Transverse colon (tissue), 4 donors: ENCODE measurements at regions not wholly inside any gene's neighbourhood (a gene's known extent, or its start where the extent isn't known, plus 50 kb on each side); places are given as distances from the start of the nearest gene placed in this dataset.

Experiments used
- DNase-seq: peaks from one replicate; pipeline ENCODE4 v3.0.0-alpha.2; 2019
- H3K27ac ChIP-seq, 4 donors: fragments of 200-600 bp; sonication (generic); 2 replicates each; pipeline ENCODE4 v1.5.1; 2016 to 2018; ENCODE audit warnings: inconsistent platforms in 4 of 4
- H3K27me3 ChIP-seq: fragments of 200-600 bp; sonication (generic); 2 replicates; pipeline ENCODE4 v1.5.1; 2017; ENCODE audit warnings: inconsistent platforms
- H3K36me3 ChIP-seq, 4 donors: fragments of 200-600 bp; sonication (generic); 2 replicates each; pipeline ENCODE4 v1.5.1; 2017 to 2019; ENCODE audit warnings: inconsistent platforms in 4 of 4
- H3K4me1 ChIP-seq, 4 donors: fragments of 200-600 bp; sonication (generic); 2 replicates each; pipeline ENCODE4 v1.5.1; 2017 to 2020; ENCODE audit warnings: inconsistent platforms in 4 of 4
- H3K4me3 ChIP-seq, 4 donors: fragments of 200-600 bp; sonication (generic); 1 replicate in 1 of 4; 2 replicates in 3 of 4; pipeline versions ENCODE4 v1.5.1 to v1.6.1; 2017 to 2019; ENCODE audit warnings: inconsistent platforms in 4 of 4
- H3K9me3 ChIP-seq, 2 donors: fragments of 200-600 bp; sonication (generic); 2 replicates each; pipeline ENCODE4 v1.5.1; 2017 to 2019; ENCODE audit warnings: inconsistent platforms in 2 of 2
- CTCF ChIP-seq, 5 experiments: fragments of 200-600 bp in 3 of 5; fragments of 450-650 bp in 2 of 5; sonication (generic) in 3 of 5; IDR thresholded peaks; 1 replicate in 2 of 5; 2 replicates in 3 of 5; pipeline ENCODE4 v1.5.1; 2016 to 2017; ENCODE audit warnings: antibody characterized with exemption in 5 of 5, inconsistent platforms in 3 of 5, mild to moderate bottlenecking in 2 of 5, moderate library complexity in 1 of 5
- EP300 ChIP-seq: sonication (generic); formaldehyde crosslinking; IDR thresholded peaks from one replicate; pipeline ENCODE4 v1.6.1; 2017; ENCODE audit warnings: antibody characterized with exemption, low read depth
- POLR2A ChIP-seq: fragments of 450-650 bp; IDR thresholded peaks from one replicate; pipeline ENCODE4 v1.6.1; 2016; ENCODE audit warnings: antibody characterized with exemption, mild to moderate bottlenecking, moderate library complexity
- POLR2AphosphoS5 ChIP-seq, 3 donors: sonication (generic); formaldehyde crosslinking; IDR thresholded peaks; one replicate each; pipeline ENCODE4 v1.6.1; 2016; ENCODE audit warnings: antibody characterized with exemption in 3 of 3
- WGBS, 2 donors: methylation state at CpG; one replicate each; pipeline ENCODE4 v1.1.5; 2018; ENCODE audit warnings: low coverage in 1 of 2; 5-methylcytosine and 5-hydroxymethylcytosine counted together
- in situ Hi-C, 4 donors: fragments of 200-750 bp; cut with MboI; loops; one replicate each; pipeline versions ENCODE4 v1.15.0 to v1.15.1; 2017; ENCODE audit warnings: low sequenced_read_pairs in 3 of 4, low pct_ligation_motif_present in 1 of 4, low pct_unique_long_range_greater_than_20kb in 1 of 4
- intact Hi-C: fragments of 100-400 bp; cut with DNase I; formaldehyde crosslinking; loops from one replicate; pipeline ENCODE4 v1.15.1; 2023; ENCODE audit warnings: low total_unique reads

GRCh38 chr3:165491487-165491886, 295.3 kb upstream of the SLITRK3 start:
- H3K4me3 ChIP-seq, result no peak overlapping the region
- H3K9me3 ChIP-seq, result no peaks in the 10 kb centered on the region
- H3K27ac ChIP-seq, result no peak overlapping the region
- DNase-seq, result no peak
- in situ Hi-C loops (no loop called here), intact Hi-C loops (no loop called here)
- H3K36me3 ChIP-seq, result no peaks in the 10 kb centered on the region
- H3K27me3 ChIP-seq, result no peaks in the 10 kb centered on the region
- no peaks in the 10 kb centered on the region for H3K4me1 ChIP-seq
- WGBS, 2 donors, result 50 to 62% methylated on average over 4 of the region's 4 CpGs
- TF ChIP-seq POLR2AphosphoS5 (IDR thresholded peaks at IDR 0.05), result no peak
- TF ChIP-seq CTCF (IDR thresholded peaks at IDR 0.05), result no peak

- no peaks in the 10 kb centered on the region for H3K27me3 ChIP-seq
- H3K4me3 ChIP-seq, result no peak overlapping the region
- in situ Hi-C loops (no loop called here), intact Hi-C loops (no loop called here)
- no peak for DNase-seq
- H3K9me3 ChIP-seq, result no peaks in the 10 kb centered on the region
- H3K36me3 ChIP-seq, result no peaks in the 10 kb centered on the region
- H3K4me1 ChIP-seq, result no peaks in the 10 kb centered on the region
- TF ChIP-seq EP300 (no peak), POLR2AphosphoS5 (IDR thresholded peaks at IDR 0.05) (no peak), CTCF (IDR thresholded peaks at IDR 0.05) (no peak)
- no peak overlapping the region for H3K27ac ChIP-seq
- whole genome bisulfite sequencing, 2 donors, result 85% methylated on average over 4 of the region's 4 CpGs; no CpG with 5 or more reads in 1 of the 2 donors
Observed at GRCh38 chr3:165476399-165477060, 280.3 kb upstream of the SLITRK3 start.

- intact Hi-C loops, result no loop called here
Observed at GRCh38 chr3:165466856-165467255, 270.7 kb upstream of the SLITRK3 start.

GRCh38 chr3:165464736-165465135, 268.6 kb upstream of the SLITRK3 start:
- WGBS, 2 donors, result 79 to 86% methylated on average over 2 of the region's 2 CpGs
- H3K27ac ChIP-seq, result no peak overlapping the region
- no peak overlapping the region for H3K4me3 ChIP-seq
- intact Hi-C loops, result no loop called here
- no peaks in the 10 kb centered on the region for H3K9me3 ChIP-seq
- DNase-seq, result no peak
- peaks cover 0 to 7% (median 0%) of the 10 kb centered on the region in 4 donors for H3K4me1 ChIP-seq
- in situ Hi-C loops, result no loop called here
- H3K27me3 ChIP-seq, result no peaks in the 10 kb centered on the region
- H3K36me3 ChIP-seq, result no peaks in the 10 kb centered on the region
- TF ChIP-seq POLR2AphosphoS5 (IDR thresholded peaks at IDR 0.05) (no peak), CTCF (IDR thresholded peaks at IDR 0.05) (no peak), EP300 (no peak), POLR2A (no peak)

More at GRCh38 chr3:165466856-165467255, 270.7 kb upstream of the SLITRK3 start:
- in situ Hi-C loops, result no loop called here
- Histone ChIP-seq H3K9me3 (no peaks in the 10 kb centered on the region), H3K4me3 (no peak overlapping the region), H3K4me1 (peaks cover 0 to 7% (median 0%) of the 10 kb centered on the region in 4 donors), H3K27ac (no peak overlapping the region), H3K36me3 (no peaks in the 10 kb centered on the region), H3K27me3 (no peaks in the 10 kb centered on the region)
- TF ChIP-seq EP300 (no peak), CTCF (IDR thresholded peaks at IDR 0.05) (no peak), POLR2A (no peak), POLR2AphosphoS5 (IDR thresholded peaks at IDR 0.05) (no peak)
- no peak for DNase-seq
- 75 to 76% methylated on average over 4 of the region's 4 CpGs for WGBS, 2 donors
